ENCODE measurements at regions not wholly inside any gene's neighbourhood (a gene's known extent, or its start where the extent isn't known, plus 50 kb on each side); places are given as distances from the start of the nearest gene placed in this dataset.

DNA sequence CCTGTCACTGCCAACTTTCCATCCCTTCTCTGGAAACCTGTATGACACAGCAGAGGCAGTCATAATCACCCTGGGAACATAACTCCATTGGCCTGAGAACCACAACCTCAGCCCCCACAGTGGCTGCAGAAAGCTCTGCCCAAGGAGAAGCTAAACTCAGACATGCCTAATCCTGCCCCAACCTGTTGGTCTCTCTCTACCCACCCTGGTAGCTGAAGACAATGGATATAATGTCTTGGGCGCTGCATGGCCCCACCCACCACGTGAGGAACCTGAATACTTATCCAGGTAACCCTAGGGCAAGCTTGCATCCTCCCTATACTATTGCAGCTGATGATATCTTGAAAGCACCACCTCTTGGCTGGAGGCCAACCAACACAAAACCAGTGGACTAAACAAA lies 225.2 kb downstream of the TEX13C start:
- TF ChIP-seq CTCF (IDR thresholded peaks at IDR 0.05 in 8 of 11, conservative IDR thresholded peaks at IDR 0.05 in 3 of 11), result no peak
- no peak for TF ChIP-seq POLR2A (IDR thresholded peaks at IDR 0.05)
- no peak for TF ChIP-seq POLR2AphosphoS5 (IDR thresholded peaks at IDR 0.05)

Data from spleen (tissue), 7 donors.